Erythroblast (primary cell): ENCODE measurements at regions not wholly inside any gene's neighbourhood (a gene's known extent, or its start where the extent isn't known, plus 50 kb on each side); places are given as distances from the start of the nearest gene placed in this dataset.
"Not testable (repeated sequence)": the region's sequence is repeated elsewhere in the genome, so short reads cannot be mapped to it uniquely, and the experiment has no call there.

ENCODE experiments used
- GATA1 ChIP-seq: IDR thresholded peaks from 2 replicates; pipeline ENCODE4 v1.6.1; 2011; ENCODE audit warnings: low read depth, mild to moderate bottlenecking, control low read depth, low read length, moderate library complexity
- POLR2A ChIP-seq: IDR thresholded peaks from 2 replicates; pipeline ENCODE4 v1.6.1; 2011; ENCODE audit warnings: mild to moderate bottlenecking, low read length

DNA sequence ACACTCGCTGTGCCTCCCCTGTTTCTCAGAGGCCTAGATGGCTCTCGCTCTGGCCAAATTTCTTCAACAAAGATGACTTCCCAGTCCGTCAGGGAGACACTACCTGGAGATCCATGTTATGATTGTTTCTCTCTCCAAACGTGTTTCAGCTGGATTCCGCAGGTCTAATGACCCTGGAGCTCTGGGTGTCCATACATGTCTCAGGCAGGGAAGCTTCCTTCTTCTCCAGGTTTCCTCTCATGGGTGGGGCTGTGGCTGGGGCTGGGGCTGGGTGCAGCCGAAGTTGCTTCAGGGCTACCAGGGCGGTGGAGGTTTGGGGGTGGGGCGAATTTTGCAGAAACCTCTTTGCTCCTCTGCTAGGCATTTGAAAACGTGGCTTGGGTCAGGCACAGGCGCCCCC, 361.8 kb upstream of the ZNF337 start:
- TF ChIP-seq POLR2A, GATA1: not testable (repeated sequence)
